HG03103 (cell line): ENCODE measurements at regions not wholly inside any gene's neighbourhood (a gene's known extent, or its start where the extent isn't known, plus 50 kb on each side); places are given as distances from the start of the nearest gene placed in this dataset.
"Not testable (repeated sequence)": the region's sequence is repeated elsewhere in the genome, so short reads cannot be mapped to it uniquely, and the experiment has no call there.

Experiments
- ATAC-seq: cut with Tn5 transposase; IDR thresholded peaks from one replicate; pipeline ENCODE4 v1.9.1; 2021; ENCODE audit warnings: low read depth; ENCODE audit not compliant: unreplicated experiment

GRCh38 chr4:12507868-12508481 lies 976.2 kb downstream of the RAB28 start:
- ATAC-seq, result no peak

GRCh38 chr4:12500409-12500808 lies 983.7 kb downstream of the RAB28 start:
- no peak for ATAC-seq

GRCh38 chr4:12499693-12500092 lies 984.4 kb downstream of the RAB28 start:
- no peak for ATAC-seq

- ATAC-seq, result no peak
Observed at GRCh38 chr4:12495211-12495610, 988.9 kb downstream of the RAB28 start.

GRCh38 chr4:12492730-12493393 lies 991.3 kb downstream of the RAB28 start:
- ATAC-seq, result no peak

GRCh38 chr4:12488672-12489071 lies 995.5 kb downstream of the RAB28 start:
- no peak for ATAC-seq

GRCh38 chr4:12487000-12487399 lies 997.1 kb downstream of the RAB28 start:
- ATAC-seq, result no peak

- no peak for ATAC-seq
Observed at GRCh38 chr4:12472087-12472486, 1012.1 kb downstream of the RAB28 start.

GRCh38 chr4:12471193-12471592 lies 1012.9 kb downstream of the RAB28 start:
- no peak for ATAC-seq

- not testable (repeated sequence) for ATAC-seq
Observed at GRCh38 chr4:12461576-12461975, 1022.6 kb downstream of the RAB28 start.

- ATAC-seq, result no peak
Observed at GRCh38 chr4:12459126-12459525, 1025.0 kb downstream of the RAB28 start.

GRCh38 chr4:12458621-12459020 lies 1025.5 kb downstream of the RAB28 start:
- ATAC-seq, result no peak

GRCh38 chr4:12452291-12452690 lies 1023.6 kb upstream of the HS3ST1 start:
- ATAC-seq, result no peak

GRCh38 chr4:12447451-12447850 lies 1018.8 kb upstream of the HS3ST1 start:
- no peak for ATAC-seq

GRCh38 chr4:12446657-12447185 lies 1018.0 kb upstream of the HS3ST1 start:
- ATAC-seq, result no peak

- ATAC-seq, result no peak
Observed at GRCh38 chr4:12446256-12446655, 1017.6 kb upstream of the HS3ST1 start.

- no peak for ATAC-seq
Observed at GRCh38 chr4:12445711-12446235, 1017.1 kb upstream of the HS3ST1 start.

- no peak for ATAC-seq
Observed at GRCh38 chr4:12439633-12440305, 1011.1 kb upstream of the HS3ST1 start.

GRCh38 chr4:12431259-12431658 lies 1002.6 kb upstream of the HS3ST1 start:
- not testable (repeated sequence) for ATAC-seq

- no peak for ATAC-seq
Observed at GRCh38 chr4:12421364-12421763, 992.7 kb upstream of the HS3ST1 start.

GRCh38 chr4:12416755-12417154 lies 988.1 kb upstream of the HS3ST1 start:
- ATAC-seq, result no peak
